HG02798 (cell line): ENCODE measurements at regions not wholly inside any gene's neighbourhood (a gene's known extent, or its start where the extent isn't known, plus 50 kb on each side); places are given as distances from the start of the nearest gene placed in this dataset.

ENCODE experiments used
- ATAC-seq: cut with Tn5 transposase; IDR thresholded peaks from one replicate; pipeline ENCODE4 v1.9.1; 2021; ENCODE audit warnings: mild to moderate bottlenecking; ENCODE audit not compliant: unreplicated experiment, poor library complexity

DNA sequence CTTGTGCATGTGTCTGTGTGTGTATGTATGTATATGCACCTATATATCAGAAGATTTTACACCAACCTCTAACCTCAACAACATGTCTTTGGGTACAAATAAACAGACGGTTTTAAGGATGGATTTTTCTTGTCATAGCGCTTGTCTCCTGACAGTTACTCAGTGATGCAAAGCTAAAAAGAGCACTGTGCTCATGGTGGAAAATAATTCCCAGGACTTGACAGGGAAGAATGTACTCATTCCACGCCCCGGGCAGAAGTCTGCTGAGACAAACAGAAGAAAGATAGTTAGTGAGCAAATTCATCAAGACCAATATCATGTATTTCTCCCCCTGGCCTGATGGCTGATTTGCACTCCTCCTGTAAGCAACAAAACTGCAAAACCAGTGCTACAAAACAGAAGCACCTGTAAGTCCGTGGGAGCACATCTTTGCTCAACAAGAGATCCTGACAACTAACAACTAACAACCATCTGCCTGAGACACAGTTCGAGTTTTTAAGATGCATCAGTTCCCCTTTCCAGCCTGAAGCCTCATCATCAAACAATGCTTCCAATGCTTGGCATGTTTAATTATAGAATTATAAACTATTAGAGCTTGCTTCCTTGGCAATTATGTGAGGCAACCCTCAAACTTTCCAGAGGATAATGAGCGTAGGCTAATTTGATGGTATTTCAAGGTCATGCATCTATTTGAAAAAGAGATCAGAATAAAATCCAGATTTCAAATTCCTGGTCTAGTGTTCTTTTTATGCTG, 812.7 kb upstream of the MIR17HG start:
- no peak for ATAC-seq

DNA sequence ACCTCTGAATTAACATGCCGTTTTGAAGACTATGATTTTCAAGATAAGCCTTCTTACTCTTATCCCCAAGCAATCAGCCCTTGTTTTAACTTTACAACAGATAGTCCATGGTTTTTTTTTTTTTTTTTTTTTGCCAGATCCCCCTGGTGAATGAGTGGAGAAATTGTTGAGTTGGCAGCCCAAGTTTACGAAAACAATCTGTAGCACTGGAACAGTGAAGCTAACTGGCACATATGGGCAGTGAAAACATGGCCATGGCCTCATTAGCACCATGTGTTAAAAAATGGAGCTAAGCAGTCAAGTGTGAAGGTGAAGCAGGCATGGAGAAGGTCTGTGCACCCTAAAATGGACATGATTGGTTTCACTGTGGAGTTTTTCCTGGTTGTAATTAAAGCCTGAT, 812.1 kb upstream of the MIR17HG start:
- no peak for ATAC-seq

DNA sequence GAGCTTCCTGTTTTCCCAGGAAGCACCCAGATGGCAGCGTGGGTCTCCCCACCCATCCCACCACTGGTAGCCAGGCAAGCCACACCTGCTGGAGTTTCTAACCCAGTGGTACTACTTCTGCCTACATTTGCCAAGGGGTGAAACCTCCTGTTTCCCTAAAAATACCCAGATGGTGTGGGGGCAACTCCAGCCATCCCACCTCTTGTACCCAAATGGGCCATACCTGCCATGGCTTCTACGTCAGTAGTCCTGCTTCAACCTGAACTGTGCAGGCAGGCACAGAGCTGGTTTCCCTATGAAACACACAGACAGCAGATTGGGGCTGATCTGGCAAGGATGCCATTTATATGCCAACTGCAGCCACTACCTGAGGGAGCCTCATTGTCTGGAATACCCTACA, 809.4 kb upstream of the MIR17HG start:
- ATAC-seq: no peak

DNA sequence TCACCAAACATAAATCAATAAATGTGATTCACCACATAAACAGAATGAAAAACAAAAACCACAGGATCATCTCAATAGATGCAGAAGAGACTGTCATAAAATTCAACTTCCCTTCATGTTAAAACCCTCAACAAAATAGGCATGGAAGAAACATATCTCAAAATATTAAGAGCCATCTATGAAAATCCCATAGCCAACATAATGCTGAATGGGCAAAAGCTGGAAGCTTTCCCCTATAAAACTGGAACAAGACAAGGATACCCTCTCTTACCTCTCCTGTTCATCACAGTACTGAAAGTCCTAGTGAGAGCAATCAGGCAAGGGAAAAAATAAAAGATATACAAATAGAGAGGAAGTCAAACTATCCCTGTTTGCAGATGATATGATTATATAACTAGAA, 806.1 kb upstream of the MIR17HG start:
- no peak for ATAC-seq

DNA sequence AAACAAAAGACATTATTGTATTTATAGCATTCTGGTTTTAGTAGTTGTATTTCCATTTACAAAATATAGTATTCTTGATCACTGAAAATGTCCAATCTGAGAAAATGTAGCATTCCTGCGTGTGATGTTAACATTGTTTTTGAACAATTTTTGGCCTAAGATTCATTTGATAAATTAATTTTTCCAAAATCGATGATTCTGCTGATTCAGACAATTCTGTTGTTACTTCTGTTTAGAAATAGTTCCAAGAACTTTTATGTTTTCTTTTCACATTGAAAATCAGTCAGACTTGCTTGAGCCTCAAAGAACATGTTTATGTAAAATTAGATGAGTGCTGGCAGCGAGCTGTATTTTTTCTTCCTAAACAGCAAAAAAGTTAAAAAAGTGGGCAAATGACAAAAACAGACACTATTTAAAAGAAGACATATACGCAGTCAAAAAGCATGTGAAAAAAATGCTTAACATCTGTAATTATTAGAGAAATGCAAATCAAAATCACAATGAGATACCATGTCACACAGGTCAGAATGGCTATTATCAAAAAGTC, 804.5 kb upstream of the MIR17HG start:
- no peak for ATAC-seq

DNA sequence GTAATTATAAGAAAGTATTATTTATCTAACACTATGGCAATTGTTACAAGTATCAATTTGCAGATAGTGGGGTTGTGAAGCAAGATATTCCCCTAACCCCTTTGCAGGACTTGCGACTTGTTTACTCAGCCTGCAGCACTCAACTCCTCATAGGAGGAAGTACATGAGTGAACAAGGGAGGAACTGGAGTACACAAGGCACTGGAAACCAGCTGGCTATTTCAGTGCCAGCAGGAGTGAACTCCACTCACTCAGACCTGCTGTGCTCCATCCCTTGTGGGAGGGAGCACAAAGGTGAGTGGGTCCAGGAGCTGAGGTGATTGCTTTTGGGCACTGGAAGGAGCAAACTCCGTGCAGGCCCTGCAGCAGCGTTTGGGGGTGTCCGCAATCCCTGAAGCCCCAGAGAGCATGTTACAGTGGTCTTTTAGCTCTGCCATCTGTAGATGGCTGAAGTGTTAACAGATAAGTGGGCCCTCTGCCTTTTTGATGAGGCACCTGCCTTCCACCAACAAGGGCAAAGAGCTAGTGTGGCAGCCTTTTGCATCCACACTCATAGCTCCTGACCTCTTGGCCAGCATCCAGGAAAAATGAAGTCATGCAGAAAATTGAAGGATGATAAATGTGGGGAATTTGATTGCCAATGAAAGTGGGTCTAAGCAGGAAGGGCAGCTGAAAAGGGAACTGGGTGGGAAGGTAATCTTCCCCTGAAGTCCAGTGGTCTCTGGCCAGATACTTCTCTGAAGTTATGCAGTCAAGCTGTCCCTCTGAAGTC, 802.2 kb upstream of the MIR17HG start:
- ATAC-seq: no peak

DNA sequence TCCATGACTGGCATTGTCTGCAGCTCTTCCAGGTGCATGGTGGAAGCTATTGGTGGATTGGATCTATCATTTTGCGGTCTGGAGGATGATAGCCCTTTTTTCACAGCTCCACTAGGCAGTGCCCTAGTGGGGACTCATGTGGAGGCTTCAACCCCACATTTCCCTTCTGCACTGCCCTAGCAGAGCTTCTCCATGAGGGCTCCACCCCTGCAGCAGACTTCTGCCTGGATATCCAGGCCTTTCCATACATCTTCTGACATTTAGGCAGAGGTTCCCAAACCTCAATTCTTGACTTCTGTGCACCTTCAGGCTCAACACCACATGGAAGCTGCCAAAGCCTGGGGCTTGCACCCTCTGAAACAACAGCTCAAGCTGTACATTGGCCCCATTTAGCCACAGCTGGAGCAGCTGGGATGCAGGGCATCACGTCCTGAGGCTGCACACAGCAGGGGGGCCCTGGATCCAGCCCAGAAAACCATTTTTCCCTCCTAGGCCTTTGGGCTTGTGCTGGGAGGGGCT, 800.2 kb upstream of the MIR17HG start:
- no peak for ATAC-seq

DNA sequence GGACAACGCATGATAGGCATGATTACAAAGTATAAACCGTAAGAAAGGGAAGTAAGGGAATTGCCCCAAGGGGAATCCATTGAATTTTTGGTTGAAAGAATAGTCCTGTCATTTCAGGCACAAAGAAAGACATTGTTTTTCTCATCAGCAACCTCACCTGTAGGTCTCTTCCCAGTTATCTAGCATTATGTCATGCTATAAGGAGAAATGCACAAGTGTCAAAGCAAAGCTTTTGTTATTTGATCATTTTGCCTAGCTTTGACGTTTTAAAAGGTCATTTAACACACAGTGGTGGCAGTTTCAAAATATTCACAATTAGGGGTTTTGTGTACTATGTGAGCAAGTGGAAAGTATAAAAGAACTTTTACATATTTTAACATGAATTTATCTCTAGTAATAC, 796.2 kb upstream of the MIR17HG start:
- no peak for ATAC-seq

DNA sequence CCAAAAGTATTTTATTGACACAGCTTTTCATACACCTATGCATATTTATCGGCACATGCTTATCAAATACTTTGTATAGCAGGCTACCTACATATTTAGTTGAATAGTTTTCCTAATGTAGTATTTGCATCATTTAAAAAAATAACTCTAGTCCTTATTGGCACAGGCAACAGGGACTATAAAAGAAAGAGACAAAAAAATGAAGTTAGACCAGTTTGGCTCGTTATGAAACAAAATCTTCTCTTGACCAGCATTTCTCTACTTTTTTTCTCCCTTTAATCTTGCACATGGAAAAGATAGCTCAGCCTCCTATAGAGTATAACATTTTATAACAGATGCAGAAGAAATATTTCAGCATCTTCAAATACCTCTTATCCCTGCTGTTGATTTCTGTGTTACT, 794.8 kb upstream of the MIR17HG start:
- no peak for ATAC-seq

DNA sequence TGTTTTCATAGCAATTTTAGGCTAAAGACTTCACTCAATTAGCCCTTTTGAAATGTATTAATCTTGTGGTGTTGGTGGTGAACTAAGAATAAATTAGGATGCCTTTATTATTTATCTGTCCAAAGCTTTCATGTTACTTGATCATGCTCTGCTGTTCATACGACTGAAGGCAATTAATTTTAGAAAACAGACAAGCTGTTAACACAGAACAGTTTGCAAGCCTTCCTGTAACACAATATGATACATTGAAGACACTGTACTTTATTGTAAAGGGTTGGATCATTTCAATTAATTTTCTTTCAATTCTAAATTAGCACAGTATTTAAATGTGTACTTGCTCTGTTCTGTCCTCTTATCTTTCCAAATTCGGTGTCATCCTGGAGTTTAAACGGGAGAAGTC, 794.3 kb upstream of the MIR17HG start:
- ATAC-seq: no peak

DNA sequence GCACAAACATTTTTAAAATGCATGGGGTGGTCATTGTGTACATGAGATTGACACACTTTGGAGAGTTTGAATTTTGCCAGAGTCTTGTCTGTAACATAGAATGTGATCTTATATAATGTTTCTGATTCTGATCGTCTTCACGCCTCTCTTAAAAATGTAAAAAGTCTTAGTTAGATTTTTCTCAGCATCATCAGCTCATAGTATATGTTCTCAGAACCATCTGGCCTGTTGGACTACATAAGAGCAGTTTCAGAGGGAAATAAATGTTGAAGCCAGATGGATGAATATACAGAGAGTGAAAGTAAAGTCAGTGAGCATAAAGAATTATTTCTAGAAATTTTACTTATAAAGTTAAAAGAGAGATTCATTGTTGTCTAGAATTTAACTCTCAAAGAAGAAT, 789.9 kb upstream of the MIR17HG start:
- no peak for ATAC-seq

DNA sequence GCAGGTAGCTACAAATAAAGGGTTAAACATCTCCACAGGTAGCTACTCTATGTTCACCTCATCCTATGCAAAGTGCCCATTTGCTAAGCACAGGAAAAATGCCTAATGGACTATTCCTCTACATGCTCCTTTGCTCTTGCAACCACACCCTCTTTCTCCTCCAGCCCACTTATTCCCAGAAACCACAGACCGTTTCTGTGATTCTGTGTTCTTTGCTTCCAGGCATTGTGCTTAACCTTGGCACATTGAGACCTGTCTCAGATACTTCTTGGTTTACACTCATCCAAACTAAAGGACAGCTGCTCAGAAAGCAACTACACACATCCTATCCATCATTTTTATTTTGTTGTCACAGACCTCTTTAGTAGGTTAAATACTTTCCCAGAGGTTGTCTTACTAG, 785.0 kb upstream of the MIR17HG start:
- ATAC-seq: no peak

DNA sequence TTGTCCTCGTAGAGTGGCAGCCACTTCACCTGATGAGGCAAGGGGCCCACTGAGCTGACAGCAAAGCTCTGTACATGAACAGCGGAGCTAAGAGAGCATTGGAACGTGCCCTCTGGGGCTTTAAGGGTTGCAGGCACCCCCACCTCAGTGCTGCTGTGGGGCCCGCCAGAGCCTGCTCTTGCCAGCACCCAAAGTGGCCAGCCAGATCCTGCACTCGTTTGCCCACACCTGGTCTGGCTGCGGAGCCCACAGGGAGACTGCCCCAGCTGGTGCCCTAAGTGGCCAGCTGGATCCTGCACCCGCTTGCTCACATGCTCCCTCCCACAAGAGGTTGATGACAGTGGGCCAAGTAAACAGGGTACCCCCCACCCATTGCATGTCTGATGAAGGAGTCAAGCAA, 783.4 kb upstream of the MIR17HG start:
- ATAC-seq: no peak

DNA sequence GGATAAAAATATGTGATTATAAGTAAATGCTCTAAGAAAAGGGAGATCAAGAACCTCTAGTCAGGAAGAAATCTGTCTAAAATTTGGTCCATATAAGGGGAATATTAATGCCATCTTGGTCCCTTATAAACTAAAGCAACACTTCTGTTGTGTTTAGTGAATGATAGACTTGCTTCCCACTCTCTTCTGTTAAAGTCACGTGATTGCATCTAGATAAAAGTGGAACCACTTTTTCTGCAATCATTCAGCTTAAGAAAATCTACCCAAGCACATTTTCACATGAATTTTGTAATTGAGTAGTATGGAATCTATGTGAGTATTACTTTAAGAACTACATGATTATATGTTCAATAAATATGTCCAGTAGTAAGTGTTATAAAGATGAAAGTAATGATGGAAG, 782.9 kb upstream of the MIR17HG start:
- no peak for ATAC-seq

DNA sequence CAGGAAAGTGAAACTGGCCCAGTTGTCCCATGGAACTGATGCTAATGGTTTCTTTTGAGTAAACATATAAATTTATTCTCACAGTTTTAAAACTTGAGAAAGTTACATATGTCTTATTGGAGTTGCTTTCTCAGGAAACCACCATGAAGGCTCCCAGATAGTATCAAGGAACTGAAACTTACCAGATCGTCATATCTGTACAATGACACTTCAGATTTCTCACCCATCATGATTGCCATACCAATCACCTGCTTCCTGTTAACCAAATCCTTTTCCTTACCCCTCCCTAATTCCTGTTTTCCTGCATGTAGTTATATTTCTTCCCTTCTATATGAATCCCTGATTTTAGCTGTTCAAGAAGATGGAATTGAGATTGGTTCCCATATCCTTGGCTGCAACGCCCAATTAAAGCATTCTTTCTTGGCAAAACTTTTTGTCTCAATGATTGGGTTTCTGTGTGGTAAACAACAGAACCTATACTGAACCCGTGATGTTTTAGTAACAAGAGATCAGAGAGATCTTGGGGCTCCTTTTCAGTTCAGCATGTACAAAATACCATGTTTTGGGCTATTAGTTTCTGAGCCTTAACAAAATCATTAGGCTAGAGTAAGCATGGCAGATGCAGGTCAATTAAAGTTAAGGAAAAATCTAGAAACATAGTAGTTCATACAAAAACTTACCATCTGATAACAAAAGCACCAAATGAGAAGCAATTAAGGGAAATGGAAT, 781.3 kb upstream of the MIR17HG start:
- no peak for ATAC-seq

DNA sequence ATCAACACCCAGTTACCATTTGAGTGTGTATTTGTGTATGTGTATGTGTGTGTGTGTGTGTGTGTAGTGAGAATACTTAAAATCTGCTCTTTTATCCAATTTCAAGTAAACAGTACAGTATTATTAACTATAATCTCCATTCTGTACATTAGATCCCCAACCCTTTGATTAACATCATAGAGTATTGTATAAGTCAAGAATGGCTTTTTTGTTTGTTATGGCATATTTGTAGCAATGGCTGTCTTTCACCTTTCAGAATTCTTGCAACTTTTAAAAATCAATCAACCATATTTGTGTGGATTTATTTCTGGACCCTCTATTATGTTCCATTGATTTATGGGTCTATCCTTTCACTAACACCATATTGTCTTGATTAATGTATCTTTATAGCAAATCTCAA, 779.3 kb upstream of the MIR17HG start:
- ATAC-seq: no peak

DNA sequence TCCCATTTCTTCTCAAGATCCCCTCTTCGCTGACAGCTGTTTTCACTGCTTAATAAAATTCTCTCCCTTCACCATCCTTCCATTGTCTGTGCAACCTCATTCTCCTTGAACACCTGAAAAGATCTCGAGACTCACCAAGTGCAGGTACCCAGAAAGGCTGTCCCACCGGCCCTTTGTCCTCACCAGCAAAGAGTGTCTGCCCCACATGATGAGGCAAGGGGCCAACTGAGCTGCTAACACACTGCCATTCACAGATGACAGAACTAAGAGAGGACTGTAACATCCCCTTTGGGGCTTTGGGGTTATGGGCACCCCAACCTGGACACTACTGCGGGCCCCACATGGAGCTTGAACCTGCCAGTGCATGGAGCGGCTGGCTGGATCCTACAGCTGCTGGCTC, 771.4 kb upstream of the MIR17HG start:
- ATAC-seq: no peak

DNA sequence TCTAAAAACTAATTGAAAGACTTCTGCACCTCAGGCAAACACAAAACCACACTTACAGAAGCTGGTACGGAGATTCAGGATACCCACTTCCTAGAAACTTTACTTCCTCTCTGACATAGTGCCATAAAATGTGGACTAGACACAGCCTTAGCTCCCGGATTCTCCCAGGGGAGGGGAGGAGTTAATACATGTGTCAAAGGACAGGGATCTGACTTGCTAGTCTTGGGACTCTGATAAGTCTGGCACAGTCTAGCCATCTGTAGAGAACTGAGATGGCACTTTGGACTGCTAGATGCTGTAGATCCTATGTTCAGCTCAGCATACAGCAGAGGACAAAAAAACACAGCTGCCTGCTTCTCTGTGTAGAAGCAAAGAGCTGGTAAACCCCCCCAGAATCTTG, 769.8 kb upstream of the MIR17HG start:
- no peak for ATAC-seq

DNA sequence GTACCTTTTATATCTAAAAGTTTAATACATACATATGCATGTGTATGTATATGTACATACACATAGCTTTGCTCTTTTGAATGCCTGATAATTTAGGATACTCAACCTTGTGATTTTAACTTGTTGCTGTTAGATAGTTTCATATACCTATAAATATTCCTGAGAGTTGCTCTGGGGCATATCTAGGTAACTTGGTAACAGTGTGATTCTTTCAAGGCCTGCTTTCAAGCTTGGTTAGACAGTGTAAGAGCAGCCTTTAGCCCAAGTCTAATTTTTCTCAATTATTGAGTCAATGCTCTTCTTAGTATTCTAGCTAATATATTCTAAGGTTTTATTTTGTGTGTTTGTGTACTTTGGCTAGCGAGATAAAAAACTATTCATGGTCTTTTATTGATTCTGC, 762.1 kb upstream of the MIR17HG start:
- ATAC-seq: no peak

DNA sequence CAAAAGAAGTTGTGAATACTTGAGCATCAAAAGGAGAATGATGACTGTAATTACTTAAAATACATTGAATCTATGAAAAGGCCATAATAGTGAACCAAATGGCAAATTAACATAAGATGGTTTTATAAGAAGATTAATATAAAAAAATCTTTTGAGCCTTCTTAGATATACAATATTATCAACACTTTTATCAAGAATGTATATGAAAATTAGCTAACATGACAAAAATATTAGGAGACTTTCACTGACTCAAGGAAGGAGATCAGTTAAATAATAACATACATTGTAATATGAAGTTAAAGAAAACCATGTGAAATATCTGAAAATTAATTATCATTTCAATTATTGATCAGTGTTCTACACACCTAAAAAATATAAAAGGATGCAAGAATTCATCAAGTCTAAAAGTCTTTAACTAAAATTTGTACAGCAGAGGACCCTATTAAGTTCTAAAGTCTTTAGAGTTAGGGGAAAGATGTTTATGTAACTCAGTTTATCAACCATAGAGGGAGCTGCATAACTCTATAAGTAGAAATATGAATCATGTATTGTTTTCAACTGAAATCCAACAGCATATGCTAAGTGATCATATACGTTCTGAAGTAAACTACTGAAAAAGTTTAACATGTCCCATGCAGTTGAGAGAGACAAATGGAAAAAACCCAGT, 756.1 kb upstream of the MIR17HG start:
- no peak for ATAC-seq
